BLaER1 (cell line): ENCODE measurements at regions not wholly inside any gene's neighbourhood (a gene's known extent, or its start where the extent isn't known, plus 50 kb on each side); places are given as distances from the start of the nearest gene placed in this dataset.
"Not testable (repeated sequence)": the region's sequence is repeated elsewhere in the genome, so short reads cannot be mapped to it uniquely, and the experiment has no call there.

Experiments
- H3K27ac ChIP-seq: shearing (Covaris generic); formaldehyde crosslinking; 2 replicates; pipeline ENCODE4 v1.8.1; 2022
- H3K27me3 ChIP-seq: shearing (Covaris generic); formaldehyde crosslinking; 2 replicates; pipeline ENCODE4 v1.8.1; 2022
- H3K36me3 ChIP-seq: shearing (Covaris generic); formaldehyde crosslinking; 2 replicates; pipeline ENCODE4 v1.8.1; 2022
- H3K4me1 ChIP-seq: shearing (Covaris generic); formaldehyde crosslinking; 2 replicates; pipeline ENCODE4 v1.8.1; 2022
- H3K4me2 ChIP-seq: shearing (Covaris generic); formaldehyde crosslinking; 2 replicates; pipeline ENCODE4 v1.8.1; 2022
- H3K4me3 ChIP-seq: shearing (Covaris generic); formaldehyde crosslinking; 2 replicates; pipeline ENCODE4 v1.8.1; 2022
- H3K9ac ChIP-seq: shearing (Covaris generic); formaldehyde crosslinking; 2 replicates; pipeline ENCODE4 v1.8.1; 2022
- H3K9me3 ChIP-seq: shearing (Covaris generic); formaldehyde crosslinking; 2 replicates; pipeline ENCODE4 v1.8.1; 2022
- H4K20me1 ChIP-seq: shearing (Covaris generic); formaldehyde crosslinking; 2 replicates; pipeline ENCODE4 v1.8.1; 2022
- Cebpa-rat ChIP-seq: shearing (Covaris generic); IDR thresholded peaks from 2 replicates; pipeline ENCODE4 v1.8.1; 2022

DNA sequence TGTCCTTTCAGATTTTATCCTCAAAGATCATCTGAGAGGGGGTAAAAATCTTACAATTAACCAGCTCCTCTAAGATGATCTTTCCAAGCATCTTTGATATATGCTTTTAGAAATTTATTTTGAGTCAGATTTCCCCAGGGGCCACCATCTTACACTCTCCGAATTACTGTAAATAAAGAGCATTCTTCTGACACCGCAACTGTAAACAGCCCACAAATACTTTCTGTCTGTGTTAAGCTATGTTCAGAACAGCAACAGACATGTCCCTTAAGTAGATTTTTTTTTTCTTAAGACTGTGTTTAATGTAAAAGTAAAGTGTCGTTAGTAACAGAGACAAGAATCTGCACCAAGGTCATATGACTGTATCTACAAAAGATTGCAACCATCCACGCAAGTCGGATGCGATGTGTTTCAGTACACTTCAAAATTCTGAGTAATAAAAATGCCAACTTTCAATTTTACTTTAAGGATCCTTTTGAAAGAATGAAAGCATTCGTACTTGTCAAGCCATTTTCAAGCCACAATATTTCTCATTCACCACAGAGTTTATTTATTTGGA is 159.0 kb upstream of the KCNH8 start:
- Histone ChIP-seq H3K4me1 (no peaks in the 10 kb centered on the region), H3K9ac (no peak overlapping the region)

DNA sequence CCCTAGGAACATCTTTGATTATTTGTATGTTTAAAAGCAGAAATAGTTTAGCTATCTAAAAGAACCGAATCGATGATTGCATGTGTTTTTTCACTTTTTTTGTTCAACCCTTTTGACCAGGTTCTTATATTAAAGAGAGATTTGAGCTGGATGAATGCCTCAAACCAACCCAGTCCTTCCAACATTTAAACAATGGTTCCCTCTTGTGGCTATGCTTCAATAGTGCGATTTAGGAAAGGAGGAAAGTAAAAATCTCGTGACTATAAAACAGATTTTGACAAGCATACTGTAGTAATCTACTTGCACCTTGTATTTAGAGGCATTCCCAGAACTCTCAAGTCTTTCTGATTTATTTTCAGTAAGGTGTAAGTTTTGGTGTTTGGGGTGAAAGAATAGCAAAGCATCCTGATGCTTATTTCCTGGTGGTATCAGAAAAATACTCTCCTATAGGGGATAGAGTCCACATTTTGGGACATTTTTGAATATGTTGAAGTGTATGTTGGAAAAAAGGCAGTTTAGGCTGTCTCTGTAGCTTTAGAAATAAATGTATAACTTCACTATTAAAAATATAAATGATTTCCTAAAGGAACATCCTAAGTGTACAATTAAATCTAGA is 159.6 kb upstream of the KCNH8 start:
- H3K4me2 ChIP-seq, result no peak overlapping the region
- no peaks in the 10 kb centered on the region for H4K20me1 ChIP-seq
- H3K4me1 ChIP-seq, result no peaks in the 10 kb centered on the region
- no peak overlapping the region for H3K27ac ChIP-seq
- H3K4me3 ChIP-seq, result no peak overlapping the region
- no peak for TF ChIP-seq Cebpa-rat
- no peaks in the 10 kb centered on the region for H3K27me3 ChIP-seq
- no peak overlapping the region for H3K9ac ChIP-seq
- H3K36me3 ChIP-seq, result no peaks in the 10 kb centered on the region
- peaks cover under 1% of the 10 kb centered on the region for H3K9me3 ChIP-seq

More for the DNA sequence above, 159.0 kb upstream of the KCNH8 start:
- H4K20me1 ChIP-seq, result no peaks in the 10 kb centered on the region
- no peak overlapping the region for H3K4me2 ChIP-seq
- TF ChIP-seq Cebpa-rat, result no peak
- H3K9me3 ChIP-seq, result peaks cover 7% of the 10 kb centered on the region
- no peak overlapping the region for H3K4me3 ChIP-seq
- H3K36me3 ChIP-seq, result no peaks in the 10 kb centered on the region
- H3K27ac ChIP-seq, result no peak overlapping the region
- no peaks in the 10 kb centered on the region for H3K27me3 ChIP-seq

DNA sequence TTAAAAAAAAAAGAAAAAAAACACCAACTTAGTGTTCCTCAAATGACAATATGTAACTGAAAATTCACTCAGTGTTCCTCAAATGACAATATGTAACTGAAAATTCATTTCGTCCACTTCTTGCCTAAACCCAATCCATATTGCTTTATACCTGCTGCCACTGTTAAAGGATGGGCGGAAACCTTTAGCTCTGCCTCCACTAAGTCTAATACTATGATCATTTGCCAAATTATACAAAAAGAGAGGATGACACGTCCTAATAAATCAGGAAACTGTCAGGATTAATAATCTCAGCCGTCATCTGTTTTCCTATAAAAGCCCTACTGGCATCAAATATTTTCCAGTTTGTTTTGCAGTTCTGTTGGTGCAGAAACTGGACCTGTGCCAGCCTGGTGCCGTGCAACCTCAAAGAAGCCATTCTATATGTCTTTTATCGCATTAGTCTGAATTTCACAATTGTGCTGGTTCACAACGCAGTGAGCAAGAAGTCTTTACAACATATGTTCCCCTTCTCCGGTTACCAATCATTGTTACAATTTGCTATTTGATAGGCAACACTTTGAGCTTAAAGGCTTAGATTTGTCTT is 160.4 kb upstream of the KCNH8 start:
- Histone ChIP-seq H3K4me1 (no peaks in the 10 kb centered on the region), H3K27ac (no peak overlapping the region), H3K36me3 (no peaks in the 10 kb centered on the region), H3K9me3 (no peaks in the 10 kb centered on the region), H3K27me3 (no peaks in the 10 kb centered on the region), H3K4me3 (no peak overlapping the region), H3K9ac (no peak overlapping the region), H4K20me1 (no peaks in the 10 kb centered on the region), H3K4me2 (no peak overlapping the region)
- TF ChIP-seq Cebpa-rat, result no peak

DNA sequence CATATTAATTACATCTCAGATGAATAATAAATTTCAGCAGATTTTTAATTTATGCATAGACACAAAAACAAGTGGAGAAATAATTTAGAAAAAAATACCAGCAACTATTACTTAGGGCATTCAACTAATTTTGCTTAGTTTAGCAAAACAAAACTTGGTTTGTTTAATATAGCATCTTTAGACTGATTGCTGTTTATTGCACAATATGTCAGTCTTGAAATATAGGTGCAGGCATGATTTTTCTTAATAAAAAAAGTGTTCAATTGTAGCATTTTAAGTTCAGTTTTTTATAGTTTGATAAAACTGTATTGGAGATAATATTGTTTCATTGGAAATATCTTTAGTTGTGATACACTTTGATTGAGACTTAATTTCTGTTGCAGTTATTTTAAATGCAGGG is 161.2 kb upstream of the KCNH8 start:
- H3K4me3 ChIP-seq, result no peak overlapping the region
- no peaks in the 10 kb centered on the region for H3K9me3 ChIP-seq
- H3K27me3 ChIP-seq, result no peaks in the 10 kb centered on the region
- H3K4me1 ChIP-seq, result no peaks in the 10 kb centered on the region
- no peaks in the 10 kb centered on the region for H4K20me1 ChIP-seq
- H3K9ac ChIP-seq, result no peak overlapping the region
- no peak for TF ChIP-seq Cebpa-rat
- H3K4me2 ChIP-seq, result no peak overlapping the region
- no peaks in the 10 kb centered on the region for H3K36me3 ChIP-seq
- H3K27ac ChIP-seq, result no peak overlapping the region

DNA sequence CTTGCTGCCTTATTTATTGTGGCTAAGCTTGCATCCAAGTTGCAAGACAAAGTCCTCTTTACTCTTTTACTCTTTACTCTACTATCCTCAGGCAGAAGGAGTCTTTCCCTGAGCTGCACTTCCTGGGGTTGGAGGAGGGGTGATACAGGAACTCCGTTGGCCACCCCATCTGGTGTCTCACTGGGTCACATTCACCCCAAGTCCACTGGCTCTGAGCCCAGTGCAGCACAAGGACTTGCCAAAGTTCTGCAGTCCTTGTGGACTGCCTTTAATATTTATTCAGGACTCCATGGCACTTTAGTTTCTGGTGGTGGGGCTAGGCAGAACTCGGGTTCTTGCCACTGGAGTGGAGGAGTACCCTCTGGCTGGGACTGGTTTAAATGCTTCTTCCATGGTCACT is 165.4 kb upstream of the KCNH8 start:
- Histone ChIP-seq H3K4me1 (no peaks in the 10 kb centered on the region), H3K27ac (no peak overlapping the region), H3K27me3 (no peaks in the 10 kb centered on the region), H3K9me3 (no peaks in the 10 kb centered on the region), H3K4me2 (no peak overlapping the region), H3K4me3 (no peak overlapping the region), H3K9ac (no peak overlapping the region), H4K20me1 (no peaks in the 10 kb centered on the region), H3K36me3 (no peaks in the 10 kb centered on the region)
- TF ChIP-seq Cebpa-rat, result no peak

DNA sequence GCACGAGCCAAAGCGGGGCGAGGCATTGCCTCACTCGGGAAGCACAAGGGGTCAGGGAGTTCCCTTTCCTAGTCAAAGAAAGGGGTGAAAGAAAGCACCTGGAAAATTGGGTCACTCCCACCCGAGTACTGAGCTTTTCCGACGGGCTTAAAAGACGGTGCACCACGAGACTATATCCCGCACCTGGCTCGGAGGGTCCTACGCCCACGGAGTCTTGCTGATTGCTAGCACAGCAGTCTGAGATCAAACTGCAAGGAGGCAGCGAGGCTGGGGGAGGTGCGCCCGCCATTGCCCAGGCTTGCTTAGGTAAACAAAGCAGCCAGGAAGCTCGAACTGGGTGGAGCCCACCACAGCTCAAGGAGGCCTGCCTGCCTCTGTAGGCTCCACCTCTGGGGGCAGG is 172.2 kb upstream of the KCNH8 start:
- not testable (repeated sequence) for H4K20me1 ChIP-seq, H3K4me2 ChIP-seq, H3K27me3 ChIP-seq, H3K36me3 ChIP-seq, H3K4me3 ChIP-seq, H3K4me1 ChIP-seq, H3K27ac ChIP-seq, H3K9ac ChIP-seq
- H3K9me3 ChIP-seq, result peaks cover 16% of the 10 kb centered on the region

DNA sequence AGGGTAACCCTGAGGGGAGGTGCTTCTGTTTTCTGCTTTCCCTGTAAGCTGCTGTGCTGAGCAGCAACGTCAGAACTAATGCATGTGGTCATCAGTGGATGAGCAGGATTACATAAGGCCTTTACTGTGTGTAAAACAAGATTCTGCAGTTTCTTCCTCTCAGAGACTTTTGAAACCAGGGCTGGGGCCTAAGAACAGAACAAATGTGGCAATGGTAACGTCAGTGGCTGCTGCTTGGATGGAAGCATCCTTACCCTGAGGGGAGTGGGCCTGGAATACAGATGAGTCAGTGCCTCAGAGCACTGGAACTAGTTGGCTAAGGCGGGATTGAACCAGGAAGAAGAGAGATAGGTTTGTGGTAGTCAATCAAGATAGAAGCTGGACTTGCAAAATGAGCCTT is 180.2 kb upstream of the KCNH8 start:
- Histone ChIP-seq H3K36me3 (no peaks in the 10 kb centered on the region), H3K4me1 (no peaks in the 10 kb centered on the region), H3K27me3 (no peaks in the 10 kb centered on the region), H3K9me3 (peaks cover 3% of the 10 kb centered on the region; the same call in 1 of the 2 replicates), H3K9ac (no peak overlapping the region), H3K27ac (no peak overlapping the region), H3K4me3 (no peak overlapping the region), H3K4me2 (no peak overlapping the region), H4K20me1 (no peaks in the 10 kb centered on the region)
- TF ChIP-seq Cebpa-rat, result no peak

DNA sequence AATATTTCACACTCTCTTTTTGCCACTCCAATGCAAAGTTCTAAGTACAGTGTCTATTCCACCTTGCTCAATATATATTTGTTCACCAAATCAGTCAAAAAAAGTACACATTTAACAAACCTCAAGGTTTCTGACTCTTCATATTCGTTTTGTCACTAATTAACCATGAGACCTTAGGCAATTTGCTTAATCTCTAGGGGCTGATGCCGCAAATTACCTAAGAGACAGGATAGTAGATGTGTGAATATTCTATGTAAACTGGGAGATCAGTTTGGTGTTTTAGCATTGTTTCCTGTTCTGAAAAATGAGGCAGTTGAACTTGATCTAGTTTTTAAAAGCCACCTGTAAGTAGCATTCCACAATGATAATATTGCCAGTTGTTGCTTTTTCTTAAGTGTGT is 182.5 kb upstream of the KCNH8 start:
- Histone ChIP-seq H3K27me3 (no peaks in the 10 kb centered on the region), H3K27ac (no peak overlapping the region), H3K4me1 (no peaks in the 10 kb centered on the region), H4K20me1 (no peaks in the 10 kb centered on the region), H3K9me3 (no peaks in the 10 kb centered on the region), H3K4me2 (no peak overlapping the region), H3K36me3 (no peaks in the 10 kb centered on the region), H3K9ac (no peak overlapping the region), H3K4me3 (no peak overlapping the region)
- TF ChIP-seq Cebpa-rat, result no peak

DNA sequence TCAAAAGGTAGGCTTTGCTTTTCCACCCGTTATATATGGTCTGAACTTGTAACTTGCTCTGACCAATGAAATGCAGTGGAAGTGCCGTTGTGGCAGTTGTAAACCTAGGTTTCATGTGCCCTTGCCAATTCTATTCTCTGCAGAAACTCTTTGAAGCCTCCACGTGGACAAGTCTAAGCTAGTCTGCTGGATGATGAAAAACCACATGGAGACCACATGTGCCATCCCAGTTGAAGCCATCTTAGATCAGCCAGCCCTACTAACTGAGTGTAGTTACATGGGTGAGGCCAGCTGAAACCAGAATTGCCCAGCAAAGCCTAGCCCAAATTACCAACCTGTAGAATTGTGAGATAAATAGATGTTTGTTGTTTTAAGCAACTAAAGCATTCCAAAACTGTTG is 183.7 kb upstream of the KCNH8 start:
- Histone ChIP-seq H3K4me3 (no peak overlapping the region), H4K20me1 (no peaks in the 10 kb centered on the region), H3K4me2 (no peak overlapping the region), H3K36me3 (no peaks in the 10 kb centered on the region), H3K4me1 (no peaks in the 10 kb centered on the region), H3K9ac (no peak overlapping the region), H3K27ac (no peak overlapping the region), H3K9me3 (no peaks in the 10 kb centered on the region), H3K27me3 (no peaks in the 10 kb centered on the region)
- TF ChIP-seq Cebpa-rat, result no peak

DNA sequence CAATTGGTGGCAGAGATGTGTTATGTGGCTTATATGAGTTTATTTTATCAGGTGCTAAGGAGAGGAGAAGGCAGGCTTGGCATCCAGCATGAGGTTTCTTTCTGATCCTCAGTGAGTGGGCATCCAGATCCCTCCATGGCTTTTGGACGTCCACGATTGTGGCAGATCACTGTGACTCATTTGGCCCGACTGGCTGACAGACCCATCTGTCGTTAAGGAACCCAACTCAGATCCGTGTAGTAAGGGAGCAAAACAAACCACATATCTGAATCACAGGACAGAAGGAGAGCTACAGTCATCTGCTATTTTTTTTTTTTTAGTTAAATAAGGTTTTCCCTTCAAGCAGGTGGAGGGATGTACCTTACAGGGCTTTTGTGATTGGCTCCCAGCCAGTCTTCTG is 197.0 kb upstream of the KCNH8 start:
- H3K9ac ChIP-seq, result no peak overlapping the region
- no peak overlapping the region for H3K4me2 ChIP-seq
- H3K27ac ChIP-seq, result no peak overlapping the region
- H3K4me1 ChIP-seq, result no peaks in the 10 kb centered on the region
- no peaks in the 10 kb centered on the region for H4K20me1 ChIP-seq
- no peaks in the 10 kb centered on the region for H3K36me3 ChIP-seq
- no peaks in the 10 kb centered on the region for H3K27me3 ChIP-seq
- H3K9me3 ChIP-seq, result no peaks in the 10 kb centered on the region
- no peak for TF ChIP-seq Cebpa-rat
- H3K4me3 ChIP-seq, result no peak overlapping the region
